Colonic mucosa (tissue), 4 donors: ENCODE measurements at regions not wholly inside any gene's neighbourhood (a gene's known extent, or its start where the extent isn't known, plus 50 kb on each side); places are given as distances from the start of the nearest gene placed in this dataset.

ENCODE experiments used
- DNase-seq: peaks from one replicate; pipeline ENCODE4 v3.0.0-alpha.2; 2020
- H3K27ac ChIP-seq: fragments of 200-600 bp; one replicate; pipeline ENCODE4 v1.8.0; 2021
- H3K27me3 ChIP-seq: fragments of 200-600 bp; one replicate; pipeline ENCODE4 v1.8.0; 2021
- H3K36me3 ChIP-seq: fragments of 200-600 bp; one replicate; pipeline ENCODE4 v1.8.0; 2021
- H3K4me1 ChIP-seq: fragments of 200-600 bp; one replicate; pipeline ENCODE4 v1.8.0; 2021; ENCODE audit warnings: mild to moderate bottlenecking
- H3K4me3 ChIP-seq: fragments of 200-600 bp; one replicate; pipeline ENCODE4 v1.8.0; 2021
- H3K9ac ChIP-seq, 2 donors: one replicate each; pipeline ENCODE4 v1.7.0; 2013; ENCODE audit warnings: control low read depth in 2 of 2, low read depth in 2 of 2, low read length in 2 of 2
- H3K9me3 ChIP-seq: fragments of 200-600 bp; one replicate; pipeline ENCODE4 v1.8.0; 2021
- intact Hi-C: fragments of 100-400 bp; cut with DNase I; formaldehyde crosslinking; loops from one replicate; pipeline ENCODE4 v1.14.1; 2022
- TF ChIP-seq, protein P1 (sequence below): fragments of 200-600 bp; IDR thresholded peaks from one replicate; pipeline ENCODE4 v1.8.0; 2022; ENCODE audit warnings: antibody characterized with exemption, mild to moderate bottlenecking
- donor health status: healthy.
- donor health status: DM: no; HTN: no; CAD: no.
- donor health status: DM: no; HTN: no; CAD: no.

DNA sequence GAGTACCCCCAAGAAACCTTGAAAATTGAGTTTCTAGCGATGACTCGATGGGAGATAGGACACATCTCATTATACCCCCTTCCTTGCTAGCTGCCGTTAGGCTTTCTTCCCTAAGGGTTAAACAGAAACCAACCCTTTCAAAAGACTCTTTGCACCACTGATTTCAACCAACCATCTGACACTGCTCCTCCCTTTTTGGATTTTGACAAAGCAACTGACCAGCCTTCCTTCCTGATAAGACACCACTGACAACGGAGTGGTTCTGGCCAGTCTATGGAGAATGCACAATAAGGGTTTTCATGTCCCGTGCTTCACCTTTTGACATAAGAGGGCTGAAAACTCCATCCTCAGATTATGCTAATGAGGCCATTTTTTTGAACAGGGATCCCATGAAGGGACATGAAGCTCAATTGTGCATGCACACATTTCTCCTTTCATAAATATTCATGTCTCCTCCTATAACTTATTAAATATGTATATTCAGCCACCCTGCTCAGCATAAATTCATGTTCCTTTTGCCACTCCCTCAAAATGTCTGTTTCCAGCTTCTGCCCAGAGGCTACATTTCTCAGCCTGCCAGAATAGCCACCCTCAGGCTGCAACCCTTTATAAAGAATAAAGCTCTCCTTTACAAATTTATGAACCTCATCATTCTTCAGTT, 52.8 kb upstream of the SLC35F5 start:
- H3K27me3 ChIP-seq = no peaks in the 10 kb centered on the region
- no peak overlapping the region for H3K4me3 ChIP-seq
- intact Hi-C loops = no loop called here
- TF ChIP-seq, protein P1, sequence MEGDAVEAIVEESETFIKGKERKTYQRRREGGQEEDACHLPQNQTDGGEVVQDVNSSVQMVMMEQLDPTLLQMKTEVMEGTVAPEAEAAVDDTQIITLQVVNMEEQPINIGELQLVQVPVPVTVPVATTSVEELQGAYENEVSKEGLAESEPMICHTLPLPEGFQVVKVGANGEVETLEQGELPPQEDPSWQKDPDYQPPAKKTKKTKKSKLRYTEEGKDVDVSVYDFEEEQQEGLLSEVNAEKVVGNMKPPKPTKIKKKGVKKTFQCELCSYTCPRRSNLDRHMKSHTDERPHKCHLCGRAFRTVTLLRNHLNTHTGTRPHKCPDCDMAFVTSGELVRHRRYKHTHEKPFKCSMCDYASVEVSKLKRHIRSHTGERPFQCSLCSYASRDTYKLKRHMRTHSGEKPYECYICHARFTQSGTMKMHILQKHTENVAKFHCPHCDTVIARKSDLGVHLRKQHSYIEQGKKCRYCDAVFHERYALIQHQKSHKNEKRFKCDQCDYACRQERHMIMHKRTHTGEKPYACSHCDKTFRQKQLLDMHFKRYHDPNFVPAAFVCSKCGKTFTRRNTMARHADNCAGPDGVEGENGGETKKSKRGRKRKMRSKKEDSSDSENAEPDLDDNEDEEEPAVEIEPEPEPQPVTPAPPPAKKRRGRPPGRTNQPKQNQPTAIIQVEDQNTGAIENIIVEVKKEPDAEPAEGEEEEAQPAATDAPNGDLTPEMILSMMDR = no peak
- no peaks in the 10 kb centered on the region for H3K9me3 ChIP-seq
- no peak overlapping the region for H3K27ac ChIP-seq
- H3K4me1 ChIP-seq = no peaks in the 10 kb centered on the region
- no peak overlapping the region for H3K9ac ChIP-seq
- DNase-seq = no peak
- H3K36me3 ChIP-seq = no peaks in the 10 kb centered on the region

DNA sequence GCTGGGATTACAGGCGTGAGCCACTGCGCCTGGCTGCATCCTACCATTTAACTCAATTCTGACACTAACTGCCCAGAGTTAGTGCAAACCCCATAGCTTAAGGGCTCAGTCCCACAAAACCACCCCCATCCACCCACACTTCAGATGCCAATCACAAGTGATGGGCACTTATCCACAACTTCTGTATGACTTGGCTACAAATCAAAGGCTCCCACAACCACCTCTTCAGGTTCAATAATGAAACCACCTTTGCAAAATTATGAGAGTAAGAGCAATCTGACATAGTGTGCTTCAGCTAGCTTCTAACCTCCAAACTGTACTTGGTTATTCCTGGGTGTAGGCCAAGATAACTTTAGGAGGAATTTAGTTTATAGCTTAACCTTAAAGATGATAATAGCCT, 51.3 kb upstream of the SLC35F5 start:
- TF ChIP-seq, protein P1 = no peak
- H3K9ac ChIP-seq = no peak overlapping the region
- DNase-seq = no peak
- no peaks in the 10 kb centered on the region for H3K36me3 ChIP-seq
- intact Hi-C loops = no loop called here
- H3K27ac ChIP-seq = no peak overlapping the region
- H3K4me3 ChIP-seq = no peak overlapping the region
- H3K4me1 ChIP-seq = no peaks in the 10 kb centered on the region
- H3K9me3 ChIP-seq = no peaks in the 10 kb centered on the region
- no peaks in the 10 kb centered on the region for H3K27me3 ChIP-seq

DNA sequence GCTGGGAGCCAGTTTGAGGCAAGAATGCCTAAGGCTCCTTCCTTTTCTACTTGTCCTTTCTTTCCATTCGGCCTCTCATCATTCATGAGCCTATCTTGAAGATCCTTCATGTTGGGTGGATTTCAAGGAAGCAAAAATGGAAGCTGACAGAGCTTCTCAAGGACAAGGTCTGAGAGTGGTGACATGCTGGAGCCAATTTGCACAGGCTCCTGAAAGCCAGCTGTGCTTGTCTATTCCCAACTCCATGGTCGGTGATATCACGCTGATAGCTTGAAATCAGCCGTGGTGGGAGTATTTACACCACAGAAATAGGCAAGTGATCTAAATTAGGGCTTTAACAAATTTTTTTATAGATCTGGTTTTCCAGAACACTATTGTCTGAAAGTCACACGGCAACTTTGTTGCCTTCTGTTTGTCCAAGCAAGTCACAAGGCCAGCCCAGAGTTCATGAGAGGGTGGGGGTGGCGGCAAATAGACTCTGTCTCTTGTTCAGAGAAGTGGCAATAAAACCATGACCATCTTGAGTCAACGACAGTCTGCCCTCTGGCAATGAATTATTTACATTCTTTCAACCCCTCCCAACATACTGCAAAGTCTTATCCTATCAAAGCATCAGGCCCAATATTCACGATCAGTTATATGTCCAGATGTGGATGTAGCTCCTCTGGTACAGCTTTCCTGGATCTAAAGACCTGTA, 49.9 kb upstream of the SLC35F5 start:
- Histone ChIP-seq H3K27ac (peak overlapping the region; percentile 78), H3K9me3 (no peaks in the 10 kb centered on the region), H3K9ac (no peak overlapping the region), H3K4me3 (no peak overlapping the region), H3K27me3 (no peaks in the 10 kb centered on the region), H3K4me1 (no peaks in the 10 kb centered on the region), H3K36me3 (no peaks in the 10 kb centered on the region)
- TF ChIP-seq, protein P1 = no peak
- peak; percentile 85 for DNase-seq
- intact Hi-C loops = no loop called here
